Endodermal cell (in vitro differentiated cells): ENCODE measurements at regions not wholly inside any gene's neighbourhood (a gene's known extent, or its start where the extent isn't known, plus 50 kb on each side); places are given as distances from the start of the nearest gene placed in this dataset.

Experiments used
- DNase-seq: peaks from one replicate; pipeline ENCODE4 v3.0.0-alpha.2; 2017
- H3K27ac ChIP-seq: 2 replicates; pipeline ENCODE4 v1.5.1; 2013; ENCODE audit warnings: mild to moderate bottlenecking, low read depth, low read length, moderate library complexity
- H3K27me3 ChIP-seq: 2 replicates; pipeline ENCODE4 v1.6.1; 2013; ENCODE audit warnings: mild to moderate bottlenecking, low read length, moderate library complexity; ENCODE audit not compliant: insufficient read depth, control insufficient read depth, poor library complexity, severe bottlenecking
- H3K36me3 ChIP-seq: 2 replicates; pipeline ENCODE4 v1.7.0; 2013; ENCODE audit warnings: mild to moderate bottlenecking, low read length, moderate library complexity; ENCODE audit not compliant: control insufficient read depth, insufficient read depth
- H3K4me1 ChIP-seq: one replicate; pipeline ENCODE4 v1.7.0; 2013; ENCODE audit warnings: low read length; ENCODE audit not compliant: control insufficient read depth, insufficient read depth
- H3K4me3 ChIP-seq: 2 replicates; pipeline ENCODE4 v1.5.1; 2013; ENCODE audit warnings: mild to moderate bottlenecking, low read length, moderate library complexity
- H3K9ac ChIP-seq: 2 replicates; pipeline ENCODE4 v1.6.1; 2013; ENCODE audit warnings: mild to moderate bottlenecking, low read length, moderate library complexity; ENCODE audit not compliant: poor library complexity, severe bottlenecking; ENCODE audit errors: extremely low read depth
- H3K9me3 ChIP-seq: 2 replicates; pipeline ENCODE4 v1.6.1; 2013; ENCODE audit warnings: mild to moderate bottlenecking, low read length, moderate library complexity; ENCODE audit not compliant: control insufficient read depth
- H3K27ac Mint-ChIP-seq: 2 replicates; pipeline ENCODE4 v1.8.0; 2020; ENCODE audit warnings: mixed read lengths
- H3K27me3 Mint-ChIP-seq: 2 replicates; pipeline ENCODE4 v1.8.0; 2021; ENCODE audit warnings: mild to moderate bottlenecking, mixed read lengths; ENCODE audit not compliant: insufficient read depth
- H3K36me3 Mint-ChIP-seq: 2 replicates; pipeline ENCODE4 v1.8.0; 2020; ENCODE audit warnings: low read depth, mixed read lengths
- H3K4me1 Mint-ChIP-seq: 2 replicates; pipeline ENCODE4 v1.8.0; 2020; ENCODE audit warnings: mixed read lengths
- H3K4me3 Mint-ChIP-seq: 2 replicates; pipeline ENCODE4 v1.8.0; 2020; ENCODE audit warnings: mild to moderate bottlenecking, moderate library complexity, mixed read lengths
- H3K9me3 Mint-ChIP-seq: 2 replicates; pipeline ENCODE4 v1.8.0; 2020; ENCODE audit warnings: mild to moderate bottlenecking, mixed read lengths
- WGBS, 2 experiments: methylation state at CpG; one replicate each; pipeline versions ENCODE4 v1.1.5 to v1.1.7; 2013; ENCODE audit warnings: missing lambda C conversion rate in 2 of 2, mixed read lengths in 1 of 2; ENCODE audit not compliant: insufficient coverage in 1 of 2, insufficient read length in 1 of 2; 5-methylcytosine and 5-hydroxymethylcytosine counted together
- TF ChIP-seq, protein P1 (sequence below): fragments of 200-600 bp; sonication (generic); conservative IDR thresholded peaks from 2 replicates; pipeline ENCODE4 v1.5.0; 2021; ENCODE audit warnings: antibody characterized with exemption, mild to moderate bottlenecking

DNA sequence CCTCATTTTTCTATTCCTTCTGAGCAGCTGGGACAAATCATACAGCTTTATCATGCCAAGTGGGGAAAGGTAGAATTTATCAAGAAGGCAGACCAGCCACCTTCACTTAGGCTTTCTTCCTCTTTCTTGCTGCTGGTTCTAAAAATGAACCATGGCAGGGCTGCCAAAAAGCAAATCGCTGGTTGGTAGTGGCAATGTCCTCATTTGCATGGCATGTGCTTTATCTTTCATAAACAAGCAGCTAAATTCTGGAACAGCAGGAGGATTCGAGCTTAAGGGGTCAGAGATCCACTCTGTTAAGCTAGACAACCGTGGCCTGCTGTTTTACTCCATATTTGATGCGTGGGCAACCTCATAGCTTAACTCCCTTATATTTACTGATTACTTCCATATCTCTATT lies 91.3 kb downstream of the RPE65 start:
- 78 to 81% methylated on average over 4 of the region's 4 CpGs for WGBS, 2 experiments
- H3K27me3 ChIP-seq, result no peaks in the 10 kb centered on the region
- DNase-seq, result peak; percentile 51
- no peak overlapping the region for H3K4me3 Mint-ChIP-seq
- H3K4me1 Mint-ChIP-seq, result peaks cover 9% of the 10 kb centered on the region
- no peak overlapping the region for H3K27ac Mint-ChIP-seq
- no peaks in the 10 kb centered on the region for H3K9me3 Mint-ChIP-seq
- H3K4me3 ChIP-seq, result no peak overlapping the region
- H3K9ac ChIP-seq, result no peak overlapping the region
- no peaks in the 10 kb centered on the region for H3K36me3 ChIP-seq
- no peaks in the 10 kb centered on the region for H3K9me3 ChIP-seq
- H3K27ac ChIP-seq, result no peak overlapping the region
- H3K4me1 ChIP-seq, result no peaks in the 10 kb centered on the region
- H3K36me3 Mint-ChIP-seq, result no peaks in the 10 kb centered on the region
- TF ChIP-seq, protein P1, sequence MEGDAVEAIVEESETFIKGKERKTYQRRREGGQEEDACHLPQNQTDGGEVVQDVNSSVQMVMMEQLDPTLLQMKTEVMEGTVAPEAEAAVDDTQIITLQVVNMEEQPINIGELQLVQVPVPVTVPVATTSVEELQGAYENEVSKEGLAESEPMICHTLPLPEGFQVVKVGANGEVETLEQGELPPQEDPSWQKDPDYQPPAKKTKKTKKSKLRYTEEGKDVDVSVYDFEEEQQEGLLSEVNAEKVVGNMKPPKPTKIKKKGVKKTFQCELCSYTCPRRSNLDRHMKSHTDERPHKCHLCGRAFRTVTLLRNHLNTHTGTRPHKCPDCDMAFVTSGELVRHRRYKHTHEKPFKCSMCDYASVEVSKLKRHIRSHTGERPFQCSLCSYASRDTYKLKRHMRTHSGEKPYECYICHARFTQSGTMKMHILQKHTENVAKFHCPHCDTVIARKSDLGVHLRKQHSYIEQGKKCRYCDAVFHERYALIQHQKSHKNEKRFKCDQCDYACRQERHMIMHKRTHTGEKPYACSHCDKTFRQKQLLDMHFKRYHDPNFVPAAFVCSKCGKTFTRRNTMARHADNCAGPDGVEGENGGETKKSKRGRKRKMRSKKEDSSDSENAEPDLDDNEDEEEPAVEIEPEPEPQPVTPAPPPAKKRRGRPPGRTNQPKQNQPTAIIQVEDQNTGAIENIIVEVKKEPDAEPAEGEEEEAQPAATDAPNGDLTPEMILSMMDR, result no peak
- H3K27me3 Mint-ChIP-seq, result peaks cover 5% of the 10 kb centered on the region

- Mint-ChIP-seq H3K9me3 (no peaks in the 10 kb centered on the region), H3K27ac (no peak overlapping the region), H3K4me3 (no peak overlapping the region), H3K36me3 (no peaks in the 10 kb centered on the region), H3K4me1 (peaks cover 9% of the 10 kb centered on the region), H3K27me3 (peaks cover 8% of the 10 kb centered on the region)
- Histone ChIP-seq H3K9me3 (no peaks in the 10 kb centered on the region), H3K9ac (no peak overlapping the region), H3K36me3 (no peaks in the 10 kb centered on the region), H3K4me3 (no peak overlapping the region), H3K27me3 (peaks cover 8% of the 10 kb centered on the region), H3K4me1 (no peaks in the 10 kb centered on the region), H3K27ac (no peak overlapping the region)
- 87 to 100% methylated on average over 3 of the region's 3 CpGs for WGBS, 2 experiments
- TF ChIP-seq, protein P1, result no peak
- DNase-seq, result no peak
Observed at GRCh38 chr1:68355614-68356013, 94.1 kb downstream of the RPE65 start.

- H3K9me3 Mint-ChIP-seq, result no peaks in the 10 kb centered on the region
- no peak overlapping the region for H3K4me3 Mint-ChIP-seq
- no peaks in the 10 kb centered on the region for H3K36me3 Mint-ChIP-seq
- TF ChIP-seq, protein P1, result no peak
- no peaks in the 10 kb centered on the region for H3K4me1 Mint-ChIP-seq
- no peak for DNase-seq
- peaks cover 9% of the 10 kb centered on the region for H3K27me3 Mint-ChIP-seq
- Histone ChIP-seq H3K4me1 (no peaks in the 10 kb centered on the region), H3K4me3 (no peak overlapping the region), H3K36me3 (no peaks in the 10 kb centered on the region), H3K27me3 (peaks cover 16% of the 10 kb centered on the region), H3K27ac (no peak overlapping the region), H3K9me3 (no peaks in the 10 kb centered on the region), H3K9ac (no peak overlapping the region)
- 97% methylated on average over 2 of the region's 2 CpGs; no CpG with 5 or more reads in 1 of the 2 experiments for WGBS, 2 experiments
- H3K27ac Mint-ChIP-seq, result no peak overlapping the region
Observed at GRCh38 chr1:68352202-68352601, 97.6 kb downstream of the RPE65 start.
